ENCODE measurements at regions not wholly inside any gene's neighbourhood (a gene's known extent, or its start where the extent isn't known, plus 50 kb on each side); places are given as distances from the start of the nearest gene placed in this dataset.

DNA sequence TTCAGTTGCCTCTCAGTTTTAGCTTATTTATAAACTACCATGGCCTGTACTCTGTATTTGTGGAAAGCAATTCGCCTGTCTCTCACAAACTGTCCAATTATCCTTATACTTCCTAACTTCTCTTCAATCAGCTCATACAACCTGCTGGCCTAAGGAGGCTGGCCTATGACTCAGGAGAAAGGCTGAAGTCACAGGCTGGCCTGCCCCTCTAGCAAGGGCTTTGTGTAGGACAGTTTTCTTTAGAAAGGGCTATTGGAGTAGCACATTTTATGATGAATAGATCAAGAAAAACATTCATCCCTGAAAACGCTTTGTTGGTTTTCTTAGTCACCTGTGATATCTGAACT is 988.7 kb upstream of the ARRDC3 start:
- H3K27ac ChIP-seq (replicated peaks), result no peak overlapping the region
- no peak for DNase-seq (ENCODE audit: low read depth in 1 of 2, low spot score in 1 of 2)

DNA sequence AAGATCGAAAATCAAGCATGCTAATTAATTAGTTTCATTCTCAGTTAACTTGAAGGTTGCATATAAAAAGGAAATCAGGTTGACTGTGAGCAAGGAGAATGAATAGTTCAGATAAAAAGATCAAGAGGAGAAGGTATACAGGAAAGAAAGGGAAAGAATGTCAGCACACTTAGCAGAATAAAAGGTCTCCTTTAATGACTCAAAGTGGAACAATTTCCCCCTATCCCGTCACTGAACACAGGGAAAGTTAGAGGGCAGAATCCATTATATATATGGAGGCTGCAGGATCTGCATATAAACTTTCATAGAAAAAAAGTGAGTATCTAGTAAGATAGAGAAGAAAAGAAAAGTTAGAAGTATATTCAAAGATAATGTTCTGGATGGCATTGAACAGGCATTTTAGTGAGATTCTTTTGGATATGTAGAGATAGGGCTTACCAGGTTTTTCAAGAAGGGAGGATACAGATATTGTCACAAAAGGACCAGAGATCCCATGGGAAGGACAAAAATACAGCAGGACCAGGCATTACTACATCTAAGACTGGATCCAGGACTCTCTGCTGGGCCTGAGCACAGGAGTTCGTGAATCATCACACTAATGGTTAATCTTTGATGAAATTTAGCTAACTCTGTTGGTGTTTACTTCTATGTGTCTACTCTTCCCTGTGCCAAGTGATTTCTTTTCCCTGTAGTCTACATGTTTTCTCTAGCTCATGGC is 988.2 kb upstream of the ARRDC3 start:
- Histone ChIP-seq H3K4me3 (replicated peaks; ENCODE audit: insufficient read depth, low read length) (no peak overlapping the region), H3K27me3 (ENCODE audit: insufficient read depth, poor library complexity, severe bottlenecking) (no peaks in the 10 kb centered on the region), H3K27ac (replicated peaks) (no peak overlapping the region)
- no peak for DNase-seq (ENCODE audit: low read depth in 1 of 2, low spot score in 1 of 2)
- TF ChIP-seq POLR2AphosphoS5 (IDR thresholded peaks at IDR 0.05; ENCODE audit: low read depth) (no peak), SPI1 (IDR thresholded peaks at IDR 0.05; ENCODE audit: borderline replicate concordance, low read depth) (no peak), GABPA (IDR thresholded peaks at IDR 0.05; ENCODE audit: low read depth) (no peak)
- TF ChIP-seq, protein P1, sequence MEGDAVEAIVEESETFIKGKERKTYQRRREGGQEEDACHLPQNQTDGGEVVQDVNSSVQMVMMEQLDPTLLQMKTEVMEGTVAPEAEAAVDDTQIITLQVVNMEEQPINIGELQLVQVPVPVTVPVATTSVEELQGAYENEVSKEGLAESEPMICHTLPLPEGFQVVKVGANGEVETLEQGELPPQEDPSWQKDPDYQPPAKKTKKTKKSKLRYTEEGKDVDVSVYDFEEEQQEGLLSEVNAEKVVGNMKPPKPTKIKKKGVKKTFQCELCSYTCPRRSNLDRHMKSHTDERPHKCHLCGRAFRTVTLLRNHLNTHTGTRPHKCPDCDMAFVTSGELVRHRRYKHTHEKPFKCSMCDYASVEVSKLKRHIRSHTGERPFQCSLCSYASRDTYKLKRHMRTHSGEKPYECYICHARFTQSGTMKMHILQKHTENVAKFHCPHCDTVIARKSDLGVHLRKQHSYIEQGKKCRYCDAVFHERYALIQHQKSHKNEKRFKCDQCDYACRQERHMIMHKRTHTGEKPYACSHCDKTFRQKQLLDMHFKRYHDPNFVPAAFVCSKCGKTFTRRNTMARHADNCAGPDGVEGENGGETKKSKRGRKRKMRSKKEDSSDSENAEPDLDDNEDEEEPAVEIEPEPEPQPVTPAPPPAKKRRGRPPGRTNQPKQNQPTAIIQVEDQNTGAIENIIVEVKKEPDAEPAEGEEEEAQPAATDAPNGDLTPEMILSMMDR (IDR thresholded peaks at IDR 0.05; ENCODE audit: insufficient read depth, low read length), result no peak
- TF ChIP-seq, protein P2, sequence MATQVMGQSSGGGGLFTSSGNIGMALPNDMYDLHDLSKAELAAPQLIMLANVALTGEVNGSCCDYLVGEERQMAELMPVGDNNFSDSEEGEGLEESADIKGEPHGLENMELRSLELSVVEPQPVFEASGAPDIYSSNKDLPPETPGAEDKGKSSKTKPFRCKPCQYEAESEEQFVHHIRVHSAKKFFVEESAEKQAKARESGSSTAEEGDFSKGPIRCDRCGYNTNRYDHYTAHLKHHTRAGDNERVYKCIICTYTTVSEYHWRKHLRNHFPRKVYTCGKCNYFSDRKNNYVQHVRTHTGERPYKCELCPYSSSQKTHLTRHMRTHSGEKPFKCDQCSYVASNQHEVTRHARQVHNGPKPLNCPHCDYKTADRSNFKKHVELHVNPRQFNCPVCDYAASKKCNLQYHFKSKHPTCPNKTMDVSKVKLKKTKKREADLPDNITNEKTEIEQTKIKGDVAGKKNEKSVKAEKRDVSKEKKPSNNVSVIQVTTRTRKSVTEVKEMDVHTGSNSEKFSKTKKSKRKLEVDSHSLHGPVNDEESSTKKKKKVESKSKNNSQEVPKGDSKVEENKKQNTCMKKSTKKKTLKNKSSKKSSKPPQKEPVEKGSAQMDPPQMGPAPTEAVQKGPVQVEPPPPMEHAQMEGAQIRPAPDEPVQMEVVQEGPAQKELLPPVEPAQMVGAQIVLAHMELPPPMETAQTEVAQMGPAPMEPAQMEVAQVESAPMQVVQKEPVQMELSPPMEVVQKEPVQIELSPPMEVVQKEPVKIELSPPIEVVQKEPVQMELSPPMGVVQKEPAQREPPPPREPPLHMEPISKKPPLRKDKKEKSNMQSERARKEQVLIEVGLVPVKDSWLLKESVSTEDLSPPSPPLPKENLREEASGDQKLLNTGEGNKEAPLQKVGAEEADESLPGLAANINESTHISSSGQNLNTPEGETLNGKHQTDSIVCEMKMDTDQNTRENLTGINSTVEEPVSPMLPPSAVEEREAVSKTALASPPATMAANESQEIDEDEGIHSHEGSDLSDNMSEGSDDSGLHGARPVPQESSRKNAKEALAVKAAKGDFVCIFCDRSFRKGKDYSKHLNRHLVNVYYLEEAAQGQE (IDR thresholded peaks at IDR 0.05; ENCODE audit: insufficient replicate concordance, low read depth), result no peak

More for the DNA sequence above, 988.7 kb upstream of the ARRDC3 start:
- TF ChIP-seq POLR2AphosphoS5 (IDR thresholded peaks at IDR 0.05; ENCODE audit: low read depth) (no peak), SPI1 (IDR thresholded peaks at IDR 0.05; ENCODE audit: borderline replicate concordance, low read depth) (no peak), GABPA (IDR thresholded peaks at IDR 0.05; ENCODE audit: low read depth) (no peak)
- TF ChIP-seq, protein P1 (IDR thresholded peaks at IDR 0.05; ENCODE audit: insufficient read depth, low read length), result no peak
- TF ChIP-seq, protein P2 (IDR thresholded peaks at IDR 0.05; ENCODE audit: insufficient replicate concordance, low read depth), result no peak
- Histone ChIP-seq H3K27me3 (ENCODE audit: insufficient read depth, poor library complexity, severe bottlenecking) (no peaks in the 10 kb centered on the region), H3K4me3 (replicated peaks; ENCODE audit: insufficient read depth, low read length) (no peak overlapping the region)

DNA sequence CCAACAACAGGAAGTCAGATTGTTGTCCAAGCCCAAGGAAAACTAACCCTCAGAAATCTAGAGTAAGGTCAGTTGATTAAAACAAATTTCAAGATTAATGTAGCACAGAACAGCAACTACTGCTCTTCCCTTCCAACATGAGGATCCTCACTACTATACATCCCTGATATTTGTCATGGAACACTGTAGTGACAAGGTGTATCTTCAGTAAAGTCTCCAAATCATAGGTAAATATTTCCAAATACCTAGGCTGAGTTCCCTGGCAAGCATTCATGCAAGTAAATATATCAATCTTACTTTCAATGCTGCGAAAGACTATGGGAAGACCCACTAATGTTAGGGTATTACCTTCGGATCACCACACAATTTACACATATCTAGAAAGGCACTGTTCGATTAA is 986.9 kb upstream of the ARRDC3 start:
- Histone ChIP-seq H3K27ac (replicated peaks) (no peak overlapping the region), H3K4me3 (replicated peaks; ENCODE audit: insufficient read depth, low read length) (no peak overlapping the region), H3K27me3 (ENCODE audit: insufficient read depth, poor library complexity, severe bottlenecking) (no peaks in the 10 kb centered on the region)
- no peak for DNase-seq (ENCODE audit: low read depth in 1 of 2, low spot score in 1 of 2)
- TF ChIP-seq POLR2AphosphoS5 (IDR thresholded peaks at IDR 0.05; ENCODE audit: low read depth) (no peak), GABPA (IDR thresholded peaks at IDR 0.05; ENCODE audit: low read depth) (no peak), SPI1 (IDR thresholded peaks at IDR 0.05; ENCODE audit: borderline replicate concordance, low read depth) (no peak)
- TF ChIP-seq, protein P2 (IDR thresholded peaks at IDR 0.05; ENCODE audit: insufficient replicate concordance, low read depth), result no peak
- TF ChIP-seq, protein P1 (IDR thresholded peaks at IDR 0.05; ENCODE audit: insufficient read depth, low read length), result no peak

All from HL-60 (cell line).